PC-3 (cell line): ENCODE measurements at regions not wholly inside any gene's neighbourhood (a gene's known extent, or its start where the extent isn't known, plus 50 kb on each side); places are given as distances from the start of the nearest gene placed in this dataset.
A peak's percentile ranks its signal among the peaks of the same experiment; 100 is the strongest.

Experiments
- ATAC-seq: fragments of 200-7000 bp; cut with Tn5 transposase; 2 replicates; pipeline ENCODE4 v1.9.1; 2020; ENCODE audit warnings: mild to moderate bottlenecking, moderate library complexity
- BruUV-seq: library from RNA; stranded (reverse); fragments of 400-500 nt; replicated peaks from 2 replicates; lab custom pipeline; 2021; lab: Mats Ljungman, UMichigan
- CTCF ChIA-PET: fragments of 300-600 bp; sonication (Branson Sonifier 250); formaldehyde crosslinking; loops from one replicate; lab custom pipeline; 2022; ENCODE audit warnings: antibody characterized with exemption; lab: Charles Lee
- POLR2A ChIA-PET: fragments of 300-600 bp; sonication (Branson Sonifier 250); formaldehyde crosslinking; loops from one replicate; lab custom pipeline; 2022; ENCODE audit warnings: antibody characterized with exemption; ENCODE audit not compliant: unreplicated experiment; lab: Charles Lee
- DNase-seq: peaks from one replicate; pipeline ENCODE4 v3.0.0-alpha.2; 2015
- H2AFZ ChIP-seq: fragments of 300-600 bp; sonication (generic); 2 replicates; pipeline ENCODE4 v1.6.0; 2016; ENCODE audit warnings: antibody characterized with exemption, low read length
- H3F3A ChIP-seq: fragments of 300-600 bp; sonication (generic); one replicate; pipeline ENCODE4 v1.6.0; 2017; ENCODE audit warnings: antibody characterized with exemption, low read length, control low read depth, mild to moderate bottlenecking; ENCODE audit not compliant: unreplicated experiment
- H3K27ac ChIP-seq: fragments of 300-600 bp; sonication (generic); 2 replicates; pipeline ENCODE4 v1.5.1; 2016; ENCODE audit warnings: mild to moderate bottlenecking, low read length
- H3K27me3 ChIP-seq: fragments of 300-600 bp; sonication (generic); 2 replicates; pipeline ENCODE4 v1.6.1; 2016; ENCODE audit warnings: low read length, mixed read lengths
- H3K36me3 ChIP-seq: fragments of 300-600 bp; sonication (generic); 2 replicates; pipeline ENCODE4 v1.6.1; 2016; ENCODE audit warnings: low read depth, mixed run types, low read length, mixed read lengths
- H3K4me1 ChIP-seq: fragments of 300-600 bp; sonication (generic); 2 replicates; pipeline ENCODE4 v1.5.1; 2016; ENCODE audit warnings: low read length; ENCODE audit not compliant: insufficient read depth
- H3K4me2 ChIP-seq: fragments of 300-600 bp; sonication (generic); 2 replicates; pipeline ENCODE4 v1.6.0; 2016; ENCODE audit warnings: low read length
- H3K4me3 ChIP-seq: fragments of 300-600 bp; sonication (generic); 2 replicates; pipeline ENCODE4 v1.5.1; 2016; ENCODE audit warnings: mild to moderate bottlenecking, low read length, mixed read lengths
- H3K79me2 ChIP-seq: fragments of 300-600 bp; sonication (generic); 2 replicates; pipeline ENCODE4 v1.6.1; 2017; ENCODE audit warnings: low read length, mixed read lengths
- H3K9ac ChIP-seq: fragments of 300-600 bp; sonication (generic); 2 replicates; pipeline ENCODE4 v1.6.0; 2016; ENCODE audit warnings: mild to moderate bottlenecking, low read length
- H3K9me2 ChIP-seq: fragments of 300-600 bp; sonication (generic); replicated peaks from 2 replicates; pipeline ENCODE4 v1.6.1; 2016; ENCODE audit warnings: mixed run types, low read length, mixed read lengths
- H3K9me3 ChIP-seq: fragments of 300-600 bp; sonication (generic); 2 replicates; pipeline ENCODE4 v1.6.1; 2016; ENCODE audit warnings: low read length, mixed read lengths
- H4K20me1 ChIP-seq: fragments of 300-600 bp; sonication (generic); 2 replicates; pipeline ENCODE4 v1.6.1; 2016; ENCODE audit warnings: low read length, mixed read lengths
- EZH2 ChIP-seq: fragments of 300-600 bp; sonication (generic); IDR thresholded peaks from one replicate; pipeline ENCODE4 v1.6.1; 2017; ENCODE audit warnings: antibody characterized with exemption, mild to moderate bottlenecking, low read length; ENCODE audit not compliant: unreplicated experiment
- EZH2phosphoT487 ChIP-seq: fragments of 300-600 bp; sonication (generic); IDR thresholded peaks from 2 replicates; pipeline ENCODE4 v1.6.1; 2018; ENCODE audit warnings: mild to moderate bottlenecking, antibody characterized with exemption, low read length, borderline replicate concordance
- intact Hi-C: fragments of 100-400 bp; cut with micrococcal nuclease; formaldehyde crosslinking; loops from 2 replicates; pipeline ENCODE4 v1.9.0; 2023
- TF ChIP-seq, protein P1 (sequence below): fragments of 300-600 bp; sonication (generic); conservative IDR thresholded peaks from 2 replicates; pipeline ENCODE4 v1.5.1; 2017; ENCODE audit warnings: antibody characterized with exemption, low read depth, mild to moderate bottlenecking, low read length

DNA sequence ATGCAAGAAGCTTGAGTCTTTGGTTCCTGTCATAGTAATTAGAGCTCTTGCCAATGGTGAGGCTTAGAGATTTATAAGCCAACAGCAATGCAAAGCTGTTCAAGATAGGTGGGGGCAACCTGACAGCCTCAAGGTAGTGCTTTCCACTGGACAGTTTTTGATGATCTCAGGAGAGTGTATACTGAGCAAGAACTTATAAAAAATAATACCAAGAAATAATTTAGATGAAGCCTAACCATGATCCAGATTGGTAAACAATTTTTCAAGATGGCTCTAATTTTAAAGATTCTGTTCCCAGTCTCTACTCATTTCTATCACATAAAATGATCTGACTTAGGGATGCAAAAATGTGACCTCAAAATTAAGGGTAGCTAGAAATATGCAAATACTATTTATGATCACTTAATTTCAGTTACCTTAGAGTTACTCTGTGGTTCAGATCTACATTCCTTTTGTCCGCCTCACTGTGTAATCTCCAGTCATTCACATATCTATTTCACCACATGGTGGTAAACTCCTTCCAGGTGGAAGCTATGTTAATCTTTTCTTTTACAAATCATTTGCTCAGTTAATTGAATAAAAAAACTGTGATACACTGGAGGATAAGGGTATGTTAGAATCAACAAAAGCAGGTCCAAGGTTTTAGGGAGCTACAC is 1228.0 kb upstream of the C9orf72 start:
- no TSS peak for BruUV-seq
- Histone ChIP-seq H3F3A (no peaks in the 10 kb centered on the region), H3K27me3 (no peaks in the 10 kb centered on the region), H3K4me2 (peak overlapping the region; percentile 18), H3K79me2 (no peaks in the 10 kb centered on the region), H3K9me2 (no peaks in the 10 kb centered on the region), H3K4me1 (peaks cover 9% of the 10 kb centered on the region), H3K9me3 (no peaks in the 10 kb centered on the region), H3K27ac (no peak overlapping the region), H3K9ac (no peak overlapping the region), H4K20me1 (no peaks in the 10 kb centered on the region), H3K36me3 (no peaks in the 10 kb centered on the region), H2AFZ (no peak overlapping the region), H3K4me3 (no peak overlapping the region)
- ChIA-PET CTCF (no interaction called here), POLR2A (no interaction called here)
- intact Hi-C loops: no loop called here
- ATAC-seq: peak; percentile 86
- peak; percentile 70 for DNase-seq
- TF ChIP-seq EZH2phosphoT487 (no peak), EZH2 (no peak)
- TF ChIP-seq, protein P1, sequence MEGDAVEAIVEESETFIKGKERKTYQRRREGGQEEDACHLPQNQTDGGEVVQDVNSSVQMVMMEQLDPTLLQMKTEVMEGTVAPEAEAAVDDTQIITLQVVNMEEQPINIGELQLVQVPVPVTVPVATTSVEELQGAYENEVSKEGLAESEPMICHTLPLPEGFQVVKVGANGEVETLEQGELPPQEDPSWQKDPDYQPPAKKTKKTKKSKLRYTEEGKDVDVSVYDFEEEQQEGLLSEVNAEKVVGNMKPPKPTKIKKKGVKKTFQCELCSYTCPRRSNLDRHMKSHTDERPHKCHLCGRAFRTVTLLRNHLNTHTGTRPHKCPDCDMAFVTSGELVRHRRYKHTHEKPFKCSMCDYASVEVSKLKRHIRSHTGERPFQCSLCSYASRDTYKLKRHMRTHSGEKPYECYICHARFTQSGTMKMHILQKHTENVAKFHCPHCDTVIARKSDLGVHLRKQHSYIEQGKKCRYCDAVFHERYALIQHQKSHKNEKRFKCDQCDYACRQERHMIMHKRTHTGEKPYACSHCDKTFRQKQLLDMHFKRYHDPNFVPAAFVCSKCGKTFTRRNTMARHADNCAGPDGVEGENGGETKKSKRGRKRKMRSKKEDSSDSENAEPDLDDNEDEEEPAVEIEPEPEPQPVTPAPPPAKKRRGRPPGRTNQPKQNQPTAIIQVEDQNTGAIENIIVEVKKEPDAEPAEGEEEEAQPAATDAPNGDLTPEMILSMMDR: no peak

DNA sequence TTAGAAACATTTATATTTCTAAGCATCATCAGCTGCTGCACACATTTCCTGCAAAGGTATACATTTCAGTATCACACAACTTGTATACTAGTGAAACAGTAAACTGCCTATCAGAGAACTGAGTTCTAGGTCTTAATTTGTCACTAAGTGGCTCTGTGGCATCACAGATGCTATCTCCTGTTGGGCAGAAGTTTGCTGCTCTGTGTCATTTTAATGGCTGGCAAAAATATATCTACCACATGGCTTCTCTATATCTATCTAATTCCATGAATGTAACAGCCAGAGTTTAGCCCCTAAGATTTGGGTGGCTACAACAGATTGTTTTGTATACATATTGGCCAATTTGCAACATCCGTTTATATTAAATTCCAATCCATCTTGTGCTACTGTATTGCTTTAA is 1231.9 kb upstream of the C9orf72 start:
- no peak overlapping the region for H2AFZ ChIP-seq
- no TSS peak for BruUV-seq
- no peaks in the 10 kb centered on the region for H3K36me3 ChIP-seq
- no peak overlapping the region for H3K27ac ChIP-seq
- ATAC-seq: no peak
- H3F3A ChIP-seq: no peaks in the 10 kb centered on the region
- H4K20me1 ChIP-seq: no peaks in the 10 kb centered on the region
- no peaks in the 10 kb centered on the region for H3K79me2 ChIP-seq
- ChIA-PET POLR2A (no interaction called here), CTCF (no interaction called here)
- TF ChIP-seq, protein P1: no peak
- TF ChIP-seq EZH2 (no peak), EZH2phosphoT487 (no peak)
- no peaks in the 10 kb centered on the region for H3K27me3 ChIP-seq
- peaks cover 26% of the 10 kb centered on the region for H3K4me1 ChIP-seq
- H3K9ac ChIP-seq: no peak overlapping the region
- H3K9me2 ChIP-seq: no peaks in the 10 kb centered on the region
- no peaks in the 10 kb centered on the region for H3K9me3 ChIP-seq
- no peak for DNase-seq
- H3K4me2 ChIP-seq: no peak overlapping the region
- intact Hi-C loops: no loop called here
- H3K4me3 ChIP-seq: no peak overlapping the region

DNA sequence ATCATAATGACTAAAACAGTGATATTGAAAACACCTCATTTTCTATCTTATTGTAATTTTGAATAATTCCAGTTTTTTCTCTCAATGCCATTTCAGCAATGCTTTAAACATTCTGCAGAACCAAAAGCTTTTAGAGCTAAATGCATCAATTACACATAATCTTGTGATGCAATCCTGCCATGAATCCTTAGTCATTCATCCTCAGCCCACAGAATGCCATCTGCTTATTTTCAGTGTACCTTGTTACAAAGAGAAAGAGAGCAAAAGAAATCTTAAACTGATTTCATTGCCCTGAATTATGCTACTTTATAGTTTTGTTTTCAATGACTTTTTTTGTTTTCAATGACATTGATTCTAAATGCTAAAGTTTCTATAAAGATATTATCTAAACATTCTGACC is 1234.8 kb upstream of the C9orf72 start:
- no peaks in the 10 kb centered on the region for H3K9me3 ChIP-seq
- no peaks in the 10 kb centered on the region for H3F3A ChIP-seq
- H3K4me3 ChIP-seq: no peak overlapping the region
- TF ChIP-seq, protein P1: no peak
- TF ChIP-seq EZH2: no peak
- TF ChIP-seq EZH2phosphoT487: no peak
- no TSS peak for BruUV-seq
- ChIA-PET CTCF (no interaction called here), POLR2A (no interaction called here)
- DNase-seq (peak; percentile 72), ATAC-seq (no peak)
- H2AFZ ChIP-seq: no peak overlapping the region
- H3K4me1 ChIP-seq: peaks cover 28% of the 10 kb centered on the region
- no peaks in the 10 kb centered on the region for H3K9me2 ChIP-seq
- H3K9ac ChIP-seq: no peak overlapping the region
- no peaks in the 10 kb centered on the region for H4K20me1 ChIP-seq
- no peaks in the 10 kb centered on the region for H3K36me3 ChIP-seq
- intact Hi-C loops: no loop called here
- H3K27ac ChIP-seq: peak overlapping the region; percentile 28
- H3K4me2 ChIP-seq: peak overlapping the region; percentile 40
- no peaks in the 10 kb centered on the region for H3K79me2 ChIP-seq
- no peaks in the 10 kb centered on the region for H3K27me3 ChIP-seq
